HEK293 (cell line): ENCODE measurements at regions not wholly inside any gene's neighbourhood (a gene's known extent, or its start where the extent isn't known, plus 50 kb on each side); places are given as distances from the start of the nearest gene placed in this dataset.

Experiments
- CTCF ChIA-PET: fragments of 350-600 bp; formaldehyde crosslinking; extraction: SDS; loops from one replicate; lab custom pipeline; 2021; ENCODE audit warnings: antibody characterized with exemption; lab: Yijun Ruan, JAX
- POLR2A ChIA-PET: fragments of 300-600 bp; formaldehyde crosslinking; extraction: SDS; loops from one replicate; lab custom pipeline; 2020; ENCODE audit warnings: antibody characterized with exemption, inconsistent platforms; lab: Yijun Ruan, JAX
- H3K27ac ChIP-seq: fragments of 200-500 bp; sonication (Bioruptor generic); 2 replicates; pipeline ENCODE4 v1.5.1; 2014; ENCODE audit warnings: low read depth, low read length, control low read depth, inconsistent platforms; ENCODE audit errors: extremely low read depth
- H3K36me3 ChIP-seq, 2 experiments: fragments of 200-500 bp in 1 of 2; sonication (Bioruptor generic) in 1 of 2; 1 replicate in 1 of 2; 2 replicates in 1 of 2; pipeline ENCODE4 v1.5.1; 2014 to 2017; ENCODE audit warnings: inconsistent platforms in 2 of 2, low read length in 2 of 2; ENCODE audit not compliant: control insufficient read depth in 2 of 2, insufficient read depth in 1 of 2
- H3K4me1 ChIP-seq: fragments of 200-500 bp; sonication (Bioruptor generic); 2 replicates; pipeline ENCODE4 v1.5.1; 2014; ENCODE audit warnings: mild to moderate bottlenecking, low read length, inconsistent platforms; ENCODE audit not compliant: control insufficient read depth, insufficient read depth
- H3K4me3 ChIP-seq: 2 replicates; pipeline ENCODE4 v1.5.1; 2011; ENCODE audit warnings: low read depth, mild to moderate bottlenecking, control low read depth, low read length, moderate library complexity
- H3K9me3 ChIP-seq: fragments of 200-500 bp; sonication (Bioruptor generic); 2 replicates; pipeline ENCODE4 v1.5.1; 2014; ENCODE audit warnings: low read depth, low read length, inconsistent platforms; ENCODE audit not compliant: control insufficient read depth, insufficient read depth
- GLIS1 ChIP-seq: fragments of 450-650 bp; formaldehyde crosslinking; IDR thresholded peaks from 2 replicates; pipeline ENCODE4 v1.5.1; 2016; ENCODE audit warnings: missing biosample characterization, missing genetic modification characterization
- HOXC10 ChIP-seq: sonication (generic); formaldehyde crosslinking; IDR thresholded peaks from 2 replicates; pipeline ENCODE4 v1.8.1; 2023; ENCODE audit warnings: mild to moderate bottlenecking, missing genetic modification reagents
- PRDM1 ChIP-seq: fragments of 450-650 bp; formaldehyde crosslinking; IDR thresholded peaks from 2 replicates; pipeline ENCODE4; 2016; ENCODE audit warnings: missing biosample characterization, missing genetic modification characterization
- SETDB1 ChIP-seq: IDR thresholded peaks from one replicate; pipeline ENCODE4 v1.6.1; 2017; ENCODE audit warnings: mild to moderate bottlenecking, low read length, moderate library complexity, mixed read lengths; ENCODE audit not compliant: insufficient read length
- ZFHX2 ChIP-seq: fragments of 450-650 bp; formaldehyde crosslinking; conservative IDR thresholded peaks from 2 replicates; pipeline ENCODE4 v1.5.1; 2016; ENCODE audit warnings: missing biosample characterization, missing genetic modification characterization
- ZNF138 ChIP-seq: fragments of 450-650 bp; formaldehyde crosslinking; IDR thresholded peaks from 2 replicates; pipeline ENCODE4 v1.5.1; 2016; ENCODE audit warnings: missing biosample characterization, missing genetic modification characterization, borderline replicate concordance
- ZNF146 ChIP-seq: fragments of 450-650 bp; formaldehyde crosslinking; IDR thresholded peaks from 2 replicates; pipeline ENCODE4 v1.5.1; 2016; ENCODE audit warnings: missing biosample characterization, missing genetic modification characterization
- ZNF155 ChIP-seq: fragments of 450-650 bp; formaldehyde crosslinking; IDR thresholded peaks from 2 replicates; pipeline ENCODE4 v1.5.1; 2016; ENCODE audit warnings: missing biosample characterization, missing genetic modification characterization
- ZNF184 ChIP-seq: fragments of 450-650 bp; IDR thresholded peaks from 2 replicates; pipeline ENCODE4 v1.5.1; 2018; ENCODE audit warnings: missing biosample characterization, mild to moderate bottlenecking, missing genetic modification characterization
- ZNF23 ChIP-seq: fragments of 450-650 bp; formaldehyde crosslinking; IDR thresholded peaks from 2 replicates; pipeline ENCODE4 v1.5.1; 2016; ENCODE audit warnings: missing biosample characterization, missing genetic modification characterization, borderline replicate concordance
- ZNF266 ChIP-seq: fragments of 450-650 bp; formaldehyde crosslinking; IDR thresholded peaks from 2 replicates; pipeline ENCODE4 v1.5.1; 2016; ENCODE audit warnings: missing biosample characterization, missing genetic modification characterization, low read depth
- ZNF335 ChIP-seq: fragments of 450-650 bp; formaldehyde crosslinking; conservative IDR thresholded peaks from 2 replicates; pipeline ENCODE4 v1.5.1; 2016; ENCODE audit warnings: missing biosample characterization, missing genetic modification characterization
- ZNF549 ChIP-seq: fragments of 450-650 bp; IDR thresholded peaks from 2 replicates; pipeline ENCODE4 v1.5.1; 2018; ENCODE audit warnings: missing biosample characterization, missing genetic modification characterization, mild to moderate bottlenecking, inconsistent platforms, moderate library complexity
- ZNF558 ChIP-seq: fragments of 450-650 bp; formaldehyde crosslinking; IDR thresholded peaks from 2 replicates; pipeline ENCODE4 v1.5.1; 2016; ENCODE audit warnings: missing biosample characterization, missing genetic modification characterization
- ZNF660 ChIP-seq: fragments of 450-650 bp; IDR thresholded peaks from 2 replicates; pipeline ENCODE4 v1.5.1; 2018; ENCODE audit warnings: missing biosample characterization, mild to moderate bottlenecking, missing genetic modification characterization
- TF ChIP-seq, protein P1 (sequence below): fragments of 450-650 bp; formaldehyde crosslinking; IDR thresholded peaks from 2 replicates; pipeline ENCODE4 v1.5.1; 2016; ENCODE audit warnings: missing biosample characterization, missing genetic modification characterization, borderline replicate concordance
- TF ChIP-seq, protein P2 (sequence below): fragments of 450-650 bp; formaldehyde crosslinking; IDR thresholded peaks from 2 replicates; pipeline ENCODE4 v1.5.1; 2016; ENCODE audit warnings: missing biosample characterization, missing genetic modification characterization
- TF ChIP-seq, protein P3 (sequence below): fragments of 450-650 bp; formaldehyde crosslinking; IDR thresholded peaks from 2 replicates; pipeline ENCODE4 v1.5.1; 2016; ENCODE audit warnings: missing biosample characterization, missing genetic modification characterization
- TF ChIP-seq, protein P4 (sequence below): fragments of 450-650 bp; formaldehyde crosslinking; IDR thresholded peaks from 2 replicates; pipeline ENCODE4 v1.5.1; 2016; ENCODE audit warnings: missing biosample characterization, missing genetic modification characterization
- TF ChIP-seq, protein P5 (sequence below): fragments of 450-650 bp; formaldehyde crosslinking; IDR thresholded peaks from 2 replicates; pipeline ENCODE4 v1.5.1; 2017; ENCODE audit warnings: missing biosample characterization, missing genetic modification characterization
- TF ChIP-seq, protein P6 (sequence below): fragments of 450-650 bp; formaldehyde crosslinking; IDR thresholded peaks from 2 replicates; pipeline ENCODE4 v1.5.1; 2017; ENCODE audit warnings: missing biosample characterization, mild to moderate bottlenecking, missing genetic modification characterization, moderate library complexity

DNA sequence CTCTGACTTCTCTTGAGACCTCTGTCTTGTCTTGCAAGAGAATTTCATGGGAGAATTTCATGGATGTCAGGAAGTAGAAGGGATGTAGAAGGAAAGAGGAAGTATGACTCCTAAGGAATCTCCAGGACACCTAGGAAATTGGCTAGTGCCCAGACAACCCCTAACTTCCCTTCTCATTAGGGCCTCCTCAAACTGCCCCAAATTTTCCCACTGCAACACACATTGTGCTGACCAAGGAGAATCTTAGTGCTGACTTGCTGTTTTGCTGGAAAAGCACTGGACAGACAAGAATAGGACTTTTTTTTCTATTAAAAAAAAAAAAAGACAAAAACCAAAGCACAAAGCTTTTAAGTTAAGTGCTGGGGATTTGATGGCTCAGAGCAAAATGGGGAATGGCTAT, 236.1 kb upstream of the CADM1 start:
- Histone ChIP-seq H3K4me1 (no peaks in the 10 kb centered on the region), H3K36me3 (no peaks in the 10 kb centered on the region), H3K9me3 (no peaks in the 10 kb centered on the region), H3K27ac (no peak overlapping the region)
- POLR2A ChIA-PET = no interaction called here
- CTCF ChIA-PET = no interaction called here
- TF ChIP-seq ZNF184 (tag by site-specific recombination) = no peak
- TF ChIP-seq, all 188 proteins: peak for 0
- H3K4me3 ChIP-seq = no peak overlapping the region

DNA sequence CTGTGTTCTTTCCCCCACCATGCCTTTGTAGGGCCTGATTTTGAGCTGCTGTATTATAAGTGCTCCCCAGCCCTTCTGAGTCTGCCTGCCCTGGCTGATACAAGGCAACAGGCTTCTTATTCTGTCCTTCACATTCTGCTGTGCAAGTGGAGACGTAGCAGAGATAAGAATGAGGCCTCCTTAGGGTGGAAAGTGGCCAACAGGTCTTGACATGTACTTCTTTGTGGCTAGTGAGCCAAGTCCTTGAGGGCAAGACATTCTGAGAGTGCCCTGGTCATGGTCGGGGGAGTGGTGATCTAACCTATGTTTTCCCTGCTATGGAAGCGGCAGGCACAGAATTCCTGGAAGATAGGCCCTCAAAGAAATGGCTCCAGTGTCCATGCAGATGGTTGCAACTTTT, 235.7 kb upstream of the CADM1 start:
- Histone ChIP-seq H3K4me1 (no peaks in the 10 kb centered on the region), H3K9me3 (no peaks in the 10 kb centered on the region), H3K27ac (no peak overlapping the region), H3K36me3 (no peaks in the 10 kb centered on the region), H3K4me3 (no peak overlapping the region)
- TF ChIP-seq, protein P1, sequence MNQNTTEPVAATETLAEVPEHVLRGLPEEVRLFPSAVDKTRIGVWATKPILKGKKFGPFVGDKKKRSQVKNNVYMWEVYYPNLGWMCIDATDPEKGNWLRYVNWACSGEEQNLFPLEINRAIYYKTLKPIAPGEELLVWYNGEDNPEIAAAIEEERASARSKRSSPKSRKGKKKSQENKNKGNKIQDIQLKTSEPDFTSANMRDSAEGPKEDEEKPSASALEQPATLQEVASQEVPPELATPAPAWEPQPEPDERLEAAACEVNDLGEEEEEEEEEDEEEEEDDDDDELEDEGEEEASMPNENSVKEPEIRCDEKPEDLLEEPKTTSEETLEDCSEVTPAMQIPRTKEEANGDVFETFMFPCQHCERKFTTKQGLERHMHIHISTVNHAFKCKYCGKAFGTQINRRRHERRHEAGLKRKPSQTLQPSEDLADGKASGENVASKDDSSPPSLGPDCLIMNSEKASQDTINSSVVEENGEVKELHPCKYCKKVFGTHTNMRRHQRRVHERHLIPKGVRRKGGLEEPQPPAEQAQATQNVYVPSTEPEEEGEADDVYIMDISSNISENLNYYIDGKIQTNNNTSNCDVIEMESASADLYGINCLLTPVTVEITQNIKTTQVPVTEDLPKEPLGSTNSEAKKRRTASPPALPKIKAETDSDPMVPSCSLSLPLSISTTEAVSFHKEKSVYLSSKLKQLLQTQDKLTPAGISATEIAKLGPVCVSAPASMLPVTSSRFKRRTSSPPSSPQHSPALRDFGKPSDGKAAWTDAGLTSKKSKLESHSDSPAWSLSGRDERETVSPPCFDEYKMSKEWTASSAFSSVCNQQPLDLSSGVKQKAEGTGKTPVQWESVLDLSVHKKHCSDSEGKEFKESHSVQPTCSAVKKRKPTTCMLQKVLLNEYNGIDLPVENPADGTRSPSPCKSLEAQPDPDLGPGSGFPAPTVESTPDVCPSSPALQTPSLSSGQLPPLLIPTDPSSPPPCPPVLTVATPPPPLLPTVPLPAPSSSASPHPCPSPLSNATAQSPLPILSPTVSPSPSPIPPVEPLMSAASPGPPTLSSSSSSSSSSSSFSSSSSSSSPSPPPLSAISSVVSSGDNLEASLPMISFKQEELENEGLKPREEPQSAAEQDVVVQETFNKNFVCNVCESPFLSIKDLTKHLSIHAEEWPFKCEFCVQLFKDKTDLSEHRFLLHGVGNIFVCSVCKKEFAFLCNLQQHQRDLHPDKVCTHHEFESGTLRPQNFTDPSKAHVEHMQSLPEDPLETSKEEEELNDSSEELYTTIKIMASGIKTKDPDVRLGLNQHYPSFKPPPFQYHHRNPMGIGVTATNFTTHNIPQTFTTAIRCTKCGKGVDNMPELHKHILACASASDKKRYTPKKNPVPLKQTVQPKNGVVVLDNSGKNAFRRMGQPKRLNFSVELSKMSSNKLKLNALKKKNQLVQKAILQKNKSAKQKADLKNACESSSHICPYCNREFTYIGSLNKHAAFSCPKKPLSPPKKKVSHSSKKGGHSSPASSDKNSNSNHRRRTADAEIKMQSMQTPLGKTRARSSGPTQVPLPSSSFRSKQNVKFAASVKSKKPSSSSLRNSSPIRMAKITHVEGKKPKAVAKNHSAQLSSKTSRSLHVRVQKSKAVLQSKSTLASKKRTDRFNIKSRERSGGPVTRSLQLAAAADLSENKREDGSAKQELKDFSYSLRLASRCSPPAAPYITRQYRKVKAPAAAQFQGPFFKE (tag by site-specific recombination) = no peak
- TF ChIP-seq, protein P2, sequence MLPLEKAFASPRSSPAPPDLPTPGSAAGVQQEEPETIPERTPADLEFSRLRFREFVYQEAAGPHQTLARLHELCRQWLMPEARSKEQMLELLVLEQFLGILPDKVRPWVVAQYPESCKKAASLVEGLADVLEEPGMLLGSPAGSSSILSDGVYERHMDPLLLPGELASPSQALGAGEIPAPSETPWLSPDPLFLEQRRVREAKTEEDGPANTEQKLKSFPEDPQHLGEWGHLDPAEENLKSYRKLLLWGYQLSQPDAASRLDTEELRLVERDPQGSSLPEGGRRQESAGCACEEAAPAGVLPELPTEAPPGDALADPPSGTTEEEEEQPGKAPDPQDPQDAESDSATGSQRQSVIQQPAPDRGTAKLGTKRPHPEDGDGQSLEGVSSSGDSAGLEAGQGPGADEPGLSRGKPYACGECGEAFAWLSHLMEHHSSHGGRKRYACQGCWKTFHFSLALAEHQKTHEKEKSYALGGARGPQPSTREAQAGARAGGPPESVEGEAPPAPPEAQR (tag by site-specific recombination) = no peak
- TF ChIP-seq HOXC10 (CRISPR knock-in tag) (no peak), ZNF138 (tag by site-specific recombination) (no peak), SETDB1 (no peak), ZNF155 (tag by site-specific recombination) (no peak), ZNF23 (tag by site-specific recombination) (no peak), ZNF266 (tag by site-specific recombination) (no peak), GLIS1 (tag by site-specific recombination) (no peak), ZNF660 (tag by site-specific recombination) (no peak), ZNF558 (tag by site-specific recombination) (no peak), ZNF146 (tag by site-specific recombination) (no peak), ZFHX2 (tag by site-specific recombination) (no peak), ZNF335 (tag by site-specific recombination) (no peak), PRDM1 (tag by site-specific recombination) (no peak), ZNF549 (tag by site-specific recombination) (no peak)
- TF ChIP-seq, protein P3, sequence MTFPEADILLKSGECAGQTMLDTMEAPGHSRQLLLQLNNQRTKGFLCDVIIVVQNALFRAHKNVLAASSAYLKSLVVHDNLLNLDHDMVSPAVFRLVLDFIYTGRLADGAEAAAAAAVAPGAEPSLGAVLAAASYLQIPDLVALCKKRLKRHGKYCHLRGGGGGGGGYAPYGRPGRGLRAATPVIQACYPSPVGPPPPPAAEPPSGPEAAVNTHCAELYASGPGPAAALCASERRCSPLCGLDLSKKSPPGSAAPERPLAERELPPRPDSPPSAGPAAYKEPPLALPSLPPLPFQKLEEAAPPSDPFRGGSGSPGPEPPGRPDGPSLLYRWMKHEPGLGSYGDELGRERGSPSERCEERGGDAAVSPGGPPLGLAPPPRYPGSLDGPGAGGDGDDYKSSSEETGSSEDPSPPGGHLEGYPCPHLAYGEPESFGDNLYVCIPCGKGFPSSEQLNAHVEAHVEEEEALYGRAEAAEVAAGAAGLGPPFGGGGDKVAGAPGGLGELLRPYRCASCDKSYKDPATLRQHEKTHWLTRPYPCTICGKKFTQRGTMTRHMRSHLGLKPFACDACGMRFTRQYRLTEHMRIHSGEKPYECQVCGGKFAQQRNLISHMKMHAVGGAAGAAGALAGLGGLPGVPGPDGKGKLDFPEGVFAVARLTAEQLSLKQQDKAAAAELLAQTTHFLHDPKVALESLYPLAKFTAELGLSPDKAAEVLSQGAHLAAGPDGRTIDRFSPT (tag by site-specific recombination) = no peak
- TF ChIP-seq, protein P4, sequence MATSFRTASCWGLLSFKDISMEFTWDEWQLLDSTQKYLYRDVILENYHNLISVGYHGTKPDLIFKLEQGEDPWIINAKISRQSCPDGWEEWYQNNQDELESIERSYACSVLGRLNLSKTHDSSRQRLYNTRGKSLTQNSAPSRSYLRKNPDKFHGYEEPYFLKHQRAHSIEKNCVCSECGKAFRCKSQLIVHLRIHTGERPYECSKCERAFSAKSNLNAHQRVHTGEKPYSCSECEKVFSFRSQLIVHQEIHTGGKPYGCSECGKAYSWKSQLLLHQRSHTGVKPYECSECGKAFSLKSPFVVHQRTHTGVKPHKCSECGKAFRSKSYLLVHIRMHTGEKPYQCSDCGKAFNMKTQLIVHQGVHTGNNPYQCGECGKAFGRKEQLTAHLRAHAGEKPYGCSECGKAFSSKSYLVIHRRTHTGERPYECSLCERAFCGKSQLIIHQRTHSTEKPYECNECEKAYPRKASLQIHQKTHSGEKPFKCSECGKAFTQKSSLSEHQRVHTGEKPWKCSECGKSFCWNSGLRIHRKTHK (tag by site-specific recombination) = no peak
- TF ChIP-seq, protein P5, sequence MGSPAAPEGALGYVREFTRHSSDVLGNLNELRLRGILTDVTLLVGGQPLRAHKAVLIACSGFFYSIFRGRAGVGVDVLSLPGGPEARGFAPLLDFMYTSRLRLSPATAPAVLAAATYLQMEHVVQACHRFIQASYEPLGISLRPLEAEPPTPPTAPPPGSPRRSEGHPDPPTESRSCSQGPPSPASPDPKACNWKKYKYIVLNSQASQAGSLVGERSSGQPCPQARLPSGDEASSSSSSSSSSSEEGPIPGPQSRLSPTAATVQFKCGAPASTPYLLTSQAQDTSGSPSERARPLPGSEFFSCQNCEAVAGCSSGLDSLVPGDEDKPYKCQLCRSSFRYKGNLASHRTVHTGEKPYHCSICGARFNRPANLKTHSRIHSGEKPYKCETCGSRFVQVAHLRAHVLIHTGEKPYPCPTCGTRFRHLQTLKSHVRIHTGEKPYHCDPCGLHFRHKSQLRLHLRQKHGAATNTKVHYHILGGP (tag by site-specific recombination) = no peak
- TF ChIP-seq, protein P6, sequence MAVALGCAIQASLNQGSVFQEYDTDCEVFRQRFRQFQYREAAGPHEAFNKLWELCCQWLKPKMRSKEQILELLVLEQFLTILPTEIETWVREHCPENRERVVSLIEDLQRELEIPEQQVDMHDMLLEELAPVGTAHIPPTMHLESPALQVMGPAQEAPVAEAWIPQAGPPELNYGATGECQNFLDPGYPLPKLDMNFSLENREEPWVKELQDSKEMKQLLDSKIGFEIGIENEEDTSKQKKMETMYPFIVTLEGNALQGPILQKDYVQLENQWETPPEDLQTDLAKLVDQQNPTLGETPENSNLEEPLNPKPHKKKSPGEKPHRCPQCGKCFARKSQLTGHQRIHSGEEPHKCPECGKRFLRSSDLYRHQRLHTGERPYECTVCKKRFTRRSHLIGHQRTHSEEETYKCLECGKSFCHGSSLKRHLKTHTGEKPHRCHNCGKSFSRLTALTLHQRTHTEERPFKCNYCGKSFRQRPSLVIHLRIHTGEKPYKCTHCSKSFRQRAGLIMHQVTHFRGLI (tag by site-specific recombination) = no peak
- POLR2A ChIA-PET = no interaction called here
- CTCF ChIA-PET = no interaction called here
